HG03565 (cell line): ENCODE measurements at regions not wholly inside any gene's neighbourhood (a gene's known extent, or its start where the extent isn't known, plus 50 kb on each side); places are given as distances from the start of the nearest gene placed in this dataset.
A peak's percentile ranks its signal among the peaks of the same experiment; 100 is the strongest.

Experiments used
- ATAC-seq: cut with Tn5 transposase; IDR thresholded peaks from one replicate; pipeline ENCODE4 v1.9.1; 2021; ENCODE audit warnings: mild to moderate bottlenecking, moderate library complexity; ENCODE audit not compliant: unreplicated experiment

DNA sequence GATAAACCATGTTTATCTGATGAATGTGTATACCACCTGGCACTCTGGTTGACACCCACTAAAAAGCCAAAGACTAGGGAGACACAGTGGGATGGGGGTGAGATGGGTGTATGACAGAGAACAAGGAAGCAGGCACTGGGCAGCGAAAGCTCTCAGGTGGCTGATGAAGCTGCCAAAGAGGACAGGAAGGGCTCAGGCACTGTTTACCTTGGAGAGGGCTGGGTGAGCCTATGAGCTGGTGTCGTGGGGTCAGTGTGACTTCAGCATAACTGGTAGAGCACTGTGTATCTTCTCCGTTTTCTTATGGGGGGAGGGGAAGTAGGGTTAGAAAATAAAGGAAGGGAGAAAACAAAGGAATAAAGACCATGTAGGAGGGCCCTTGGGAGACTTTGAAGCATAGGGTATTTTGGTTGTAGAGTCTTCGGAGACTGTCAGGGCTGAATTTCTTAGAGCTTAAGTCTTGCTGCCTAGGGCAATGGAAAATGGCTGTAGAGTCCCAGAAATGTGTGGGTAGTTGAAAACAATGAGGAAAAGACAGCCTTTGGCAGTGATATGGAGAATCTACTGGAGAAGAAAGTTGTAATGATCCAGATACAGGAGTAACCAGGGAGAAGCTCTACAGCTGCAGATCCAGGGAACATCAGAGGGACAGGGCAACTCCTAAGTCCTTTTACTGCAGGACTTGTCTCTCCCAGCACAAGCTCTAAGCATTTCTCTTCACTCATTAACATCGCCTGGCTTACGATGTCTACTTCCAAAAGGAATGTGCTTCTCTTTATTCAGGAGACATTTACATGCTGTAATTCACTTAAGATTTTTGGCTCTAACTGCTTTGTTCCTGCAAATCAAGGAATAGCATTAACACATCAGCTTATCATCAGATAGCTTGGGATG is 120.0 kb downstream of the AQP4 start:
- ATAC-seq = no peak

DNA sequence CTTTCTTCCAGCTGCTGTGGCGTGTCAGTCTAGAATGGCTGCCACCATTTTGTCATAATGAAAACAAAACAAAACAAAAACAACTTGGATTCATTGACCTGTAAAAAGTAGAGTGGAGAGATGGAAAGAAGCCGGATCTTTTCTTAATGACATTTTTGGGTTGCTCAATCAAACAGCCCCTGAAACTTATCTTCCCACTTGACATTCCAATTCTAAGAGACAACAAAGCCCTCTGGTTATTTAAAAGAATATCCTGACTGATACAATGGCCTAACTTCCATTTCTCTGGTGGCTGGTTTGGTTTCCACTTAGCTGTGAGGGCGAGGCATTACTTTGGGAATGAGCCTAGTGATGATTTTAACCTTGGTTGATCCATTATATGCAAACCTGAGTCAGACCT is 123.7 kb downstream of the AQP4 start:
- ATAC-seq = no peak

DNA sequence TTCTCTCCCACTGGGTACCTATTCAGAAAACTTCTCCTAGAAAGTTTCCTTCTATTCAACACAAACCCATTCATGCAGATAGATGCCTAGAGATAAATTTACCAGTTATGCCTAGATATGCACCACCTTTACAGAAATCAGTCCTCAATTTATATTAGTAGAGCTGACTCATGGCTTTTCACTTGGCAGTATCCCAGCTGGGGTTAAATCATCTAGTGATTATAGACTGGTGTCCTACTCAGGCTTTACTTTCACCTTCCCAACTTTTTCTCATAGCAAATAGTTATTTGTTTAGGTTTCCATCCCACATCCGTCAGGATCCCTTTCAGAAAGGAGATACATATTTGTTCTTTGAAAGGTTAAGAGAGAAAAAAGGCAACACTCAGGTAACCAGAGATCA is 124.5 kb downstream of the AQP4 start:
- no peak for ATAC-seq

DNA sequence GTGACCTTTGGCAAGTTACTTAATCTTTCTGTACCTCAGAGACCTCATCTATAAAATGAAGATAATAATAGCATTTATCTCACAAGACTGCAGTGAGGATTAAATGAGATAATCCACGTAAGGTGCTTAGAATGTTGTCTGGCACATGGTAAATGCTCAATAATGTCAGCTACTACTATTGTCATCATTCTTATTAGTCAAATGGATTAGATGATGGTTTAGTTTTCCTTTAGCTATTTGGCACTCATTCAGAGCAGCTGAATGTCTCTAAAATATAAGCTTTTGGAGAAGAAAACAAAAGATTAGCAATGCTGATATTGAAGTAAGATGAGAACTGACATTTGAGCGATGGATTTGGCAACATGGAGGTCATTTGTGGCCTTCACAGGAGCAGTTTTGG is 125.1 kb downstream of the AQP4 start:
- ATAC-seq = no peak

DNA sequence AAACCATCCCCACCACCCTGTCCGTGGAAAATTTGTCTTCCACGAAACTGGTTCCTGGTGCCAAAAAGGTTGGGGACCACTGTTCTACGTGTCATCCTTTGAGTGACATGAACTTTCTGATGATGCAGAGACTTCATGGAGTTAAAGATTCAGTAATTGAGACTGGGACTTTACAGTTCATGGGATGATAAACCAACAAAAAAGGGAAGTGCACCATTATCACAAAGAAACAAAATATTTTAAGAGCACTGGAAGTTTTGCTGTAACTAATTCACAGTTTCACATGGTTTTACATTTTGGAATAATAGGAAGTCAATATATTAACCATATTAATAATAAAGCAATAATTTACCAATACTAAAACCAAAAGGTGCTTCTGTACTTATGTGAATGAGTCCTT is 126.8 kb downstream of the AQP4 start:
- no peak for ATAC-seq

DNA sequence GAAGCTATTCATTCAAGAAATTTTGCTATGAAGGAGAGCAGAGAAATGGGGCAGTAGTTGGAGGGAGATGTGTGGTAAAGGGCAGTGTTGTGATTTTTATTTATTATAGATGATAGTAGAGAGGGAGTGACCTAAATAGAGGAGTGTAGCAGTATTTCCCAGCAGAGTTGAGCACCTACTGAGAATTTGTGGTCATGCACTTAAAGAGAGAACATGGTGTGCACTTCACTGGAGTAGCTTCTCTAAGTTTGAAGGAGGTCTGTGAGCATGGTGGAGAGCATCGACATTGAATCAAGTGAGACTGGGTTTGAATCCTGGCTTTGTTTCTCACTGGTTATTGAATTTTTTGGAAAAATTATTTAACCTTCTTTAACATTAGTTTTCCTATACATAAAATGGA is 129.2 kb downstream of the AQP4 start:
- ATAC-seq = no peak

DNA sequence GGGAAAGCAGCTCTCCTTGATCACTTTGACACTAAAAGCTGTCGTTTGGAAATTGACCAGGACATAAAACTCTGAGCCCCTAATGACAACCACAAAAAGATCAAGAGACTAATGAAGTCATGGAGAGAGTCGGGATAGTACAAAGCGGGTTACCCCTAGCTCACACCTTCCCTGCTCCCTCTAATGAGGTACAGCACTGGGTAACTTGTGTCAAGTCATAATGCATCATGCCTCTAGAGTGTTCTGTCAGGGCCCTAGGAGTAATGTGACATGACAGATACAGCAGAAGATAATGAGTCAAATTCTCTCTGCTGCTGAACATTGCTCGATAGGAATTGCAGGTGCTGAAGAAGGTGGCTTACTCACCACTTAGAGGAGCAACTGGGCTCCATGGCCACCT is 130.7 kb downstream of the AQP4 start:
- ATAC-seq = no peak

DNA sequence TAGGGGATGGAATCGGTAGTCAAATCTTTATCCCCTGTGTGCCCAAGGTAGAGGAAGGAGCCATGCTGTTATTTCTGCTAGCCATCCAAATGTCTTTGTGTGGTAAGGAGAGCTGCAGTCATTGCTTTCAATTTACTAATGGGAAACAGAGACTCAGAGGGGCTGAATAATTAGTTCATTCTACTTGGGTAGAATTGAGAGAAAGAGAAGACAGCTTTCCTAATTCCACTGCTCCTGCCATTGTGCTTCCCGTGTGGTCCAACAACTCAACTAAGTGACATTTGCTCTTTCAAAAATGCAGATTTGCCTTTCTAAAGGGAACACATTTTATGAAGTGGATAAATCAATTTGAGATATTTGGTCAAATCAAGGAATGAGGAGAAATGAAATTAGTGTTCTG is 136.1 kb downstream of the AQP4 start:
- no peak for ATAC-seq

DNA sequence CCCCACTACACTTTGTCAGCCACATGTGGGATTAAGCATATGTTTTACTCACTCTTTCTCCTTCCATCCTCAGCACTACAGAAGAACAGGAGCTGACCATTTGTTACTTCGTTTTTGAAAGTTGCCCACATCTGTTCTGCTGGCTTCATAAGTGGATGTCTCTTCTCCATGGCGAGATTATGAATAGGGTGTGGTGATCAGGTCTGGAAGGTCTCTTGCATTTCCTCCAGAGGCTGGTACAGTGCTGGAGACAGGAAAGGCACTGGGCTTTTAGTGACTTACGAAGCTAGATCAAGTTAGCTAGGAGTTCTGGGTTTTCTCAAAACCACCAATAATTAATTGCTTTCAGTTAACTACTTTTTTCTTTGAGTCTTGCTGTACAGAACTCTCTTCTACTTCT is 136.5 kb downstream of the AQP4 start:
- ATAC-seq = no peak

DNA sequence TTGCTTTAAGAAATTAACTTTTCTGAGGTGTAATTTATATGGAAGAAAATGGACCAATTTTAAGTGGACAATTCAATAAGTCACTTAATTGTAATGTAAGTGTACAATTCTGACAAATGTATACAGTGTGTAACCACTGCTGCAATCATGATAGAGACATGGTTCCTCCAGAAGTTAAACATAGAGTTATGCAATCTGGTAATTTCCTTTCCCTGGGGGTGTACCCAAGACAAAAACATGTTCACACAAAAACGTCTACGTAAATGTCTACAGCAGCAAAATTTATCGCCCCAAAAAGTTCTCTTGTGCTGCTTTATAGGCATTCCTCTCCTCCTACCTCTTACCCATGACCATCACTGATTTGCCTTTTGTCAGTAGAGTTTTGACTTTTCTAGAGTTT is 141.5 kb downstream of the AQP4 start:
- no peak for ATAC-seq

DNA sequence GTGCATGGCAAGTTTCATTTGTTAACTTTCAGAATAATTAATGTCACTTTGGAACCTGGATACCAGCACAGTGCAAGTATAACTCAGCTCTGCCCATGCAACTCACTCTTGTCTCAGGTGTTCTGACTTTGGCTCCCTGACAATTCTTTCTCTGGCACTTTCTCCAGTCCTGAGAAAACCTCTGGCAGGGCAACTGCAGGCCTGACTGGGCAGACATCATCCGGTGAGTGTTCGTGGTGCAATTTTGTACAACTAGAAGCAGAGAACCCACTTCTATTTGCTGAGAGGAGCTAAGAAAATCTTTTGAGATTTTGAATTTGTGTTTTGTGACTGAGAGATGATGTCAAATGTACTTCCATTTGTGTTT is 143.0 kb downstream of the AQP4 start:
- ATAC-seq = no peak

DNA sequence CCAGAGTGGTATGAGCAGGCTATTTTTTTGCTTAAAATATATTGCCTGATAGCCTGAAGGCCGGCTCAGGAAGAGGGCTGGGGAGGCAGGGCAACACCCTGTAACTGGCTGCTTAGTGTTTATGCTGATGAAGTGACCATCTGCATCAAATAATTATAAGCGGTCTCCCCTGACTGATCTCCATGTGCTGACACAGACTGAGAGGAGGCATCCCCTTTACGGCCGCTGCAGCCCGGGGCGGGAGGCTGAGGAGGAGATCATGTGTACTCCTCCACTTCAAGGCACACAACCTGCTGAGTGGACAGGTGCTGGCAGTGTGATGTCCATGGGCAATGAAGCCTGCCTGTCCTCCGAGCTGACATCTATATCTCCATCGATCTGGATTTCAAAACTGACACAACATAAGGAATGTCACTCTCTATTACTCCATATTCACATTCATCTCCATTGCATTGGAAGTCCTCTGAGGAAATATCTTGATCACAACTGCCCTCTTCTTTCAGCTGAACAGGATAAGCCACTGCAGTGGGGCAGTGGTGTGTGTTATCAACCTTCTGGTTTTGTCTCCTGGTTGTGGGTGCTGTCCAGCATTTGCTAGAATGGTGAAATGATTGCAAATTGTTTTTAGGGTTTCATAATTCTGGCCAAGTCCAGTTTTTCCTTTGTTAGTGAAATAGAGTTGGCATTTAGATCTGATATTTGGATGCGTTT is 143.5 kb downstream of the AQP4 start:
- ATAC-seq = no peak

DNA sequence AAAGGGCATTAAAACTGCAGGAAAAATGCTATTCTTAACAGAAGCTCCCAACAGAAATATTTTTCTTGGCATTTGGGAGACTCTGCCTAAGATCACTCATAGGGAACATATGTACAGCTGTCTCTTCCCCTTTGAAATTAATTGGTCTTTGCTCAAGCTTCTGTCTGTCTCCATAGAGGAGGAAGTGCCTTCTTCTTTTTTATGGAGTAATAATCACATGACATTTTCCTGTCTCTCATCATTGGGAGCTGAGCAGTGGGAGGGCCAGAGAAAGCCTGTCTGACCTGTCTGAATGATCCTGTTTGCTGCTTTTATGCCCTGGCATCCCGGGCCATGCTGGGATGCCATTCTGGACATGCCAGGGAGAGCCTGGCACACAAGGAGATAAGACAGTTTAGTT is 145.6 kb downstream of the AQP4 start:
- no peak for ATAC-seq

DNA sequence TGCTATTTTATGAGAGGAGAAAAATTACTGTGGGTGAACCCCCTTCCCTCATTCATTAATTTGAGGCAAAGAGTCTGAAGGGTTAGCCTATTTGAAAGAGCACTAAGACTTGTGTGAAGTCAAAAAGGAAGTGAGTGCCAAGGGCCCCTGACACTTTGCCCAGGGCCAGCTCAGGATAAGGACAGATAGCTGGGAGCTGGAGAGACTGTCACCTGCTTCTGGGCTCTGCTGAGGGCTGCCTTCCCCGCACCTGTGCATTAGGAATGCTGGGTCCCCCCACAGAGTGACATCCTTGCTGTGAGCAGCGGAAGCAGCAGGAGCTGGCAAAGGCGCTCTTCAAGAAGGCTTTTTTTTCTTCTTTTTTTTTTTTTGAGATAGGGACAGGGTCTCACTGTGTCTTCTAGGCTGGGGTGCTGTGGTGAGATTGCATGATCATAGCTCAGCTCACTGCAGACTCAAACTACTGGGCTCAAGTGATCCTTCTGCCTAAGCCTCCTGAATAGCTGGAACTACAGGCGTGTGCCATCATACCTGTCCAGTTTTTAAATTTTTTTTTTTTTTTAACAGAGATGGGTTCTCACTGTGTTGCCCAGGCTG is 148.3 kb downstream of the AQP4 start:
- ATAC-seq = no peak

DNA sequence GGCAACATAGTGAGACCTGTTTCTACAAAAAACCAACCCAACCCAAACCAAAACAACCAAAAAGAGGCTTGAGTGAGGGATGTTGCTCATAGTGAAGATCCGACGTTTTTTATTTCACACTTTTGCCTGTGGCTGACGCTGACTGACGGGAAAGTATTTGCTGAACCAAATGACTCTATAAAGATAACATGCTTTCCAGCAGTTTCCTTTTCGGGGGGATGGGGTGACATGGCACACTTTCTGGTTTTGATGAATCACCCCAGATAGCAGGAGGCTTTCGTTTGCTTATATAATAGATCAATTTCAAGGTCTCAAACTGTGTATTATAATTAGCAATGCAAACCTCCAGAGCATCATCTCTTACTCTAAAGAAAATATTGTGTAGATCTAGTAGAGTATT is 150.8 kb downstream of the AQP4 start:
- no peak for ATAC-seq

DNA sequence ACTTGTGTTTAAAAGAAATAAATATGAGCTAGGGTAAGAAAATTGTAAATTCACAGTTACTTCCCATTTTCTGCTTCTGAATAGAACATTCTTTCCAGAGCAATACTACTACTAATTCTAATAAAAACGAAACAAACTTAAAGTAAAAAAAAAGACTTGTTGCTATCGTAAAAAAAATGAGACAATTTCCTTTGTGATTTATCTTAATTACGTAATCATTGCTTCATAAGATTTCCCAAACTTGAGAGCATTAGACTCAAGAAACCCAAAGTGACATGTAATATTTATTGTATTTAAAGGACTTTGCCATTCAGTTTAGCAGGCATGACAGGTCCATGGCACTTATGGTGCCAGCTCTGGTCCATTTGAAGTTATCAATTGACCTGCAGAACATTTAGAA is 153.8 kb downstream of the AQP4 start:
- ATAC-seq = no peak

DNA sequence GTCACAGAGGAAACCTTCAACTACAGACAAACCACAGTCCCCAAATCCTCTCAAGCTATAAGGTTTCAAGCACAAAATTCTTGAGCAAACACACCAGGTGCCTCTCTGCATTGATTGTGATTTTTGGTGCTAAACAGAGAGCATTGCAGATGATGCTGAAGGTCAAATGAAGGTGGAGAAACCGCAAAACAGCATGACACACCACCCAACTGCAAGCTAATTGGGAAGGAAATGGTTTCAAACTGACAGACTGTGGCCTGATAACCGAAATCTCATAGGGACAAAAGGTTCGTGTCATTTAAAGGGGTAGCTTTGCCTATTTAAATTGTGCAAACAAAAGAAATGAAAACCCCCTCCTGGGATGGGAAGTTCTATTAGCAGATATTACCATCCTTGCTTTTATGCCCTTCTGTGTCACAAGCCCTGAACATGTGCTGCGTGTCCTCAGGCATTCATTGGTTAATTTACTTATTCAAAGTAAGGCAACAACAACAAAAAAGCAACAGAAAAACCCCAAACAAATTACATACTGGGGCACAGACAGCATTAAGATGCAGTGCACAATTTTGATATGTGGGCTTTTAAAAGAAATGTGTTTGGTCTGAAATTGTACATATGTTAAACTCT is 154.9 kb downstream of the AQP4 start:
- ATAC-seq = peak; percentile 93

DNA sequence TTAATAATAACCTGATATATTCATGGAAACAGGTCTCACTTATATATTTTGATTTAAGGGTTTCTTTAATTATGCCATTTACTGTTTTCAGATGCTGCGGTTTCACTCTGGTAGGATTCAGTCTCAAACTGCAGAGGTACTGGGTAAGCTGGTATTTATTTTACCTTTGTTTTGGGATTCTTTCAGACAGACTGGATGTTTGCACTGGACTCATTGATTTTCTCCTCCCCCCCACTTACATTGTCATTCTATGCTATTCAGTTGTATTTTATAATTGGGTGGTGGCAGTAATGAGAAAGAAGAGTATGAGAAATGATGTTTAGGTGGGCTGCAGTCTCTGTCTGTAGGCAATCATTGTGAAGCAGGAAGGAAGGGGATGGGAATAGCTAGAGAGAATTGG is 155.6 kb downstream of the AQP4 start:
- no peak for ATAC-seq

DNA sequence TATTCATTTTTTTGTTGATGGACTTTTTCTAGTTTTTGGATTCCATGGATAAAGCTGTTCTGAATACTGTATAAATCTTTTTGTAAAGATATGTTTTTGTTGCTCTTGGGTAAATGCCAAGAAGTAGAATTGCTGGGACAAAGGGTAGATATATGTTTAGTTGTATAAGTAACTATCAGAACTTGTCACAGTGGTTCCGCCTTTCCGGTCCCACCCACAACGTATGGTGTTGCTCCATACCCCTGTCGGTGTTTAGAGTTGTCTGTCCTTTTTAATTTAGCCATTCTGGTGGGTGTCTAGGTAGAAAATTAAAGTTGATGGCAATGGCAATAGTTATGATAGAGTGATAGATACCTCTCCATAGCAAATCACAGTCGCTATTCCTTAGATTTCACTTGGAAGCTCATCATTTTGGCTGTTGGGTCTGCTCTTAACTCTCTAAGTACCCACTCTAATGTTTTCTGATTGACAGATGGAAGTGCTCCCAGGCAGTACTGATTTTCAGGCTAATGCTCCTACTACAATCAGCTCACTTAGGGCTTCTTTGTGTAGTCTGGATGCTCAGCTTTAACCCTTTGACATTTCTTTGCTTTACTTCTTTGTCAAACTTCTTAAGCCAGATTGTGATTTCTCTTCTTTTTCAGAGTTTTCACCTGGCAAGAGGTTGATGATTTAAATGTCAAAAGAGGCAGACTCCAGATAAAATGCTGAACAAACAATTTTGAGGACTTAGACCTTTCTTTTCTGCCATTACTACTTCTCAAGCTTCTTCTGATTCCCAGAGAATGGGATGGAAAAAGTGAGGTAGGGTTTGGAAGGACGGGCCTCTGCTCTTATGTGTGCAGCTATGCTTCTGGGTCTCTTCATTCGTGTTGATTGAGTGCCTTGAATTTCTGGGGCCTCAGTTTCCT is 156.4 kb downstream of the AQP4 start:
- no peak for ATAC-seq

DNA sequence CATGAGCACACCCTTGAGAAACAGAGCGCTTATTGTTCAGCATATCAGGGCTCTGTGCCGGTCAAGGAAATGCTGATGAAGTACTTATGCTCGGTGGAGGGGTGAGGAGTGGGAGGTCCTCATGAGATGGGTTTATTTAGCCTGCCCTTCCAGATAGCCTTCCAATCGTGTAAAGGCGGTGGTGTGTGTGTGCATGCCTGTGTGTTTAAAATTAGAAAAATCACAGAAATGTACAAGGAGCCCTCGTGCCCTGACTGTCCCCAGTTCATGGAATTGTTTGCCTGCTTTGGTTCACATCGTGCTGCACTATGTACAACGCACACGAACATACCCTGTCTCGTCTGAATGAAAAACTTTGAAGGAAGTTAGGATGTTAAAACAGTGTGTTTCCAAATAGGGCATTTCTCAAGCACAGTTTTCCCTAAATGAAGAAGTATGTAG is 158.6 kb downstream of the AQP4 start:
- no peak for ATAC-seq

DNA sequence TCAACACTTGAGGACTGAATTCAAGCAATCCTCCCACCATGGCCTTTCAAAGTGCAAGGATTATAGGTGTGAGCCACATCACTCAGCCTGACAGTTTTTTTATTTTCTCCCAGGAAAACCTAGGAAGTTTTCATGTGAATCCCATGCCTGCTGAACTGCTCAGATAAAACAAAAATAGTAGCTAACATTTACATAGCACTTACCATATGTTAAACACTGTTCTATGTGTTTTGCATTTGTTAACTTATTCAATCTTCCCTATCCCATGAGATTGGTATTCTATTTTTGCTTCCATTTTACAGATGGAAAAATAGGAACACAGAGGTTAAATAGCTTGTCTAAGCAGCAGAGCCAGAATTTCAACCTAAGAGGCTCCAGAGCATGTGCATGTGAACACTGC is 157.4 kb upstream of the KCTD1 start:
- no peak for ATAC-seq
